Activated CD4-positive, alpha-beta T cell treated with anti-CD3 and anti-CD28 coated beads for 36 hours (primary cell): ENCODE measurements at regions not wholly inside any gene's neighbourhood (a gene's known extent, or its start where the extent isn't known, plus 50 kb on each side); places are given as distances from the start of the nearest gene placed in this dataset.
A peak's percentile ranks its signal among the peaks of the same experiment; 100 is the strongest.

Source experiments
- ATAC-seq: fragments of 200-7000 bp; cut with Tn5 transposase; one replicate; pipeline ENCODE4 v1.10.0; 2021; ENCODE audit warnings: mild to moderate bottlenecking, moderate library complexity
- CTCF ChIA-PET: fragments of 350-600 bp; sonication (Branson Sonifier 250); formaldehyde crosslinking; loops from one replicate; lab custom pipeline; 2021; ENCODE audit warnings: antibody characterized with exemption; lab: Charles Lee
- POLR2A ChIA-PET: fragments of 350-600 bp; sonication (Branson Sonifier 250); formaldehyde crosslinking; loops from one replicate; lab custom pipeline; 2021; ENCODE audit warnings: antibody characterized with exemption, inconsistent platforms; lab: Charles Lee
- DNase-seq: peaks from one replicate; pipeline ENCODE4 v3.0.0-alpha.2; 2020
- H3K27ac Mint-ChIP-seq: one replicate; pipeline ENCODE4 v1.8.0; 2021; ENCODE audit warnings: mixed read lengths
- H3K27me3 Mint-ChIP-seq: one replicate; pipeline ENCODE4 v1.8.0; 2021; ENCODE audit warnings: mixed read lengths
- H3K36me3 Mint-ChIP-seq: one replicate; pipeline ENCODE4 v1.8.0; 2021; ENCODE audit warnings: low read depth, mixed read lengths
- H3K4me1 Mint-ChIP-seq: one replicate; pipeline ENCODE4 v1.8.0; 2021; ENCODE audit warnings: mixed read lengths
- H3K4me3 Mint-ChIP-seq: one replicate; pipeline ENCODE4 v1.8.0; 2021; ENCODE audit warnings: mild to moderate bottlenecking, moderate library complexity, mixed read lengths
- H3K9me3 Mint-ChIP-seq: one replicate; pipeline ENCODE4 v1.8.0; 2021; ENCODE audit warnings: low read depth, mixed read lengths
- intact Hi-C, 2 experiments: fragments of 100-400 bp; cut with DNase I in 1 of 2; cut with micrococcal nuclease in 1 of 2; formaldehyde crosslinking; loops; one replicate each; pipeline versions ENCODE4 v1.14.2 to v1.15.1; 2022 to 2024; cut with DNase I, micrococcal nuclease

- H3K27ac Mint-ChIP-seq = no peak overlapping the region
- intact Hi-C loops = no loop called here
- H3K36me3 Mint-ChIP-seq = peaks cover 4% of the 10 kb centered on the region
- DNase-seq = no peak
- peaks cover 8% of the 10 kb centered on the region for H3K9me3 Mint-ChIP-seq
- no peaks in the 10 kb centered on the region for H3K4me1 Mint-ChIP-seq
- POLR2A ChIA-PET = no interaction called here
- CTCF ChIA-PET = interaction anchor here (0.6 kb wide), 1 partner anchor 11 kb away, joined by 3 read pairs; no protein-coding TSS in a partner anchor
- H3K27me3 Mint-ChIP-seq = peaks cover 15% of the 10 kb centered on the region
- H3K4me3 Mint-ChIP-seq = no peak overlapping the region
- no peak for ATAC-seq
Measured at GRCh38 chr1:167145965-167146364, 52.1 kb downstream of the STYXL2 start.

DNA sequence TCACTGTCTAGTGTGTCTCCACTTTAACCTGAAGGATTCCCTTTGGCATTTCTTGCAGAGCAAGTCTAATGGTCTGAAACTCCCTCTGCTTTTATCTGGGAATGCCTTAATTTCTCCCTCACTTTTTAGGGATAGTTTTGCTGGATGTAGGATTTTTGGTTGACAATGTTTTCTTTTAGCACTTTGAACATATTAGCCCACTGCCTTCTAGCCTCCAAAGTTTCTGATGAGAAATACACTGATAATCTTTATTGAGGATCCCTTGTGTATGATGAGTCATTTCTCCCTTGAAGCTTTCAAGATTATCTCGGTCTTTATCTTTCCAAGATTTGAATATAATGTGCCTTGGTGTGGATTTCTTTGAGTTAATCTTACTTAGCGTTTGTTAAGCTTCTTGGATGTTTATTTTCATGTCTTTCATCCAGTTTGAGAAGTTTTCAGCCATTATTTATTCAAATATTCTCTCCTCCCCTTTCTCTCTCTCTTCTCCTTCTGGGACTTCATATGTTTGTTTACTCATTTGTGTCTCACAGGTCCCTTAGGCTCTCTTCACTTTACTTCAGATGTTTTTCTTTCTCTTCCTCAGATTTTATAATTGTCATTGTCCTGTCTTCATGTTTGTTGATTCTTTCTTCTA is 53.1 kb downstream of the STYXL2 start:
- H3K27ac Mint-ChIP-seq = no peak overlapping the region
- intact Hi-C loops = no loop called here
- no peaks in the 10 kb centered on the region for H3K4me1 Mint-ChIP-seq
- no peak for ATAC-seq
- H3K9me3 Mint-ChIP-seq = peaks cover 8% of the 10 kb centered on the region
- H3K27me3 Mint-ChIP-seq = peaks cover 15% of the 10 kb centered on the region
- H3K4me3 Mint-ChIP-seq = no peak overlapping the region
- H3K36me3 Mint-ChIP-seq = peaks cover 4% of the 10 kb centered on the region
- no peak for DNase-seq
- POLR2A ChIA-PET = no interaction called here
- CTCF ChIA-PET = no interaction called here

- Mint-ChIP-seq H3K4me1 (peaks cover 4% of the 10 kb centered on the region), H3K27ac (no peak overlapping the region), H3K36me3 (peaks cover 4% of the 10 kb centered on the region), H3K4me3 (no peak overlapping the region), H3K27me3 (peaks cover 15% of the 10 kb centered on the region), H3K9me3 (peaks cover 8% of the 10 kb centered on the region)
- DNase-seq (no peak), ATAC-seq (no peak)
- intact Hi-C loops = no loop called here
- ChIA-PET POLR2A (interaction anchor here (0.6 kb wide), 1 partner anchor 559 kb away, joined by 3 read pairs; no protein-coding TSS in a partner anchor), CTCF (interaction anchor here (0.6 to 1.3 kb wide), 2 partner anchors 117 to 540 kb away, joined by 3 to 5 read pairs; no protein-coding TSS in a partner anchor)
Measured at GRCh38 chr1:167148421-167148820, 54.5 kb downstream of the STYXL2 start.

- no peak for ATAC-seq
- DNase-seq = no peak
- peaks cover 4% of the 10 kb centered on the region for H3K4me1 Mint-ChIP-seq
- intact Hi-C loops = loop anchor here in 1 of 2 experiments (5.0 kb wide), 1 partner anchor 143 kb away; no protein-coding TSS in a partner anchor
- CTCF ChIA-PET = interaction anchor here (0.6 to 1.2 kb wide), 8 partner anchors 11 to 267 kb away, joined by 3 to 5 read pairs (median 3); no protein-coding TSS in a partner anchor
- no peak overlapping the region for H3K4me3 Mint-ChIP-seq
- peaks cover 4% of the 10 kb centered on the region for H3K36me3 Mint-ChIP-seq
- H3K27me3 Mint-ChIP-seq = peaks cover 15% of the 10 kb centered on the region
- peaks cover 8% of the 10 kb centered on the region for H3K9me3 Mint-ChIP-seq
- POLR2A ChIA-PET = no interaction called here
- H3K27ac Mint-ChIP-seq = no peak overlapping the region
Measured at GRCh38 chr1:167149793-167150491, 56.1 kb downstream of the STYXL2 start.

- POLR2A ChIA-PET = no interaction called here
- no peak overlapping the region for H3K4me3 Mint-ChIP-seq
- peaks cover 4% of the 10 kb centered on the region for H3K36me3 Mint-ChIP-seq
- peaks cover 8% of the 10 kb centered on the region for H3K9me3 Mint-ChIP-seq
- CTCF ChIA-PET = interaction anchor here (0.6 to 1.2 kb wide), 6 partner anchors 11 to 115 kb away, joined by 3 to 5 read pairs (median 3); no protein-coding TSS in a partner anchor
- DNase-seq (no peak), ATAC-seq (no peak)
- no peak overlapping the region for H3K27ac Mint-ChIP-seq
- intact Hi-C loops = loop anchor here in 1 of 2 experiments (5.0 kb wide), 1 partner anchor 143 kb away; no protein-coding TSS in a partner anchor
- peaks cover 13% of the 10 kb centered on the region for H3K27me3 Mint-ChIP-seq
- H3K4me1 Mint-ChIP-seq = peaks cover 4% of the 10 kb centered on the region
Measured at GRCh38 chr1:167150492-167150833, 56.6 kb downstream of the STYXL2 start.

GRCh38 chr1:167152192-167152876 is 58.5 kb downstream of the STYXL2 start:
- POLR2A ChIA-PET = interaction anchor here (0.6 to 0.7 kb wide), 2 partner anchors 264 to 1350 kb away, joined by 3 to 4 read pairs; no protein-coding TSS in a partner anchor
- peaks cover 4% of the 10 kb centered on the region for H3K4me1 Mint-ChIP-seq
- intact Hi-C loops = loop anchor here in 1 of 2 experiments (5.0 kb wide), 1 partner anchor 145 kb away; no protein-coding TSS in a partner anchor
- peaks cover 2% of the 10 kb centered on the region for H3K36me3 Mint-ChIP-seq
- CTCF ChIA-PET = interaction anchor here (1.6 kb wide), 1 partner anchor 90 kb away, joined by 7 read pairs; no protein-coding TSS in a partner anchor
- ATAC-seq (peak; percentile 33), DNase-seq (peak; percentile 25)
- peaks cover 4% of the 10 kb centered on the region for H3K27me3 Mint-ChIP-seq
- H3K27ac Mint-ChIP-seq = no peak overlapping the region
- no peak overlapping the region for H3K4me3 Mint-ChIP-seq
- peaks cover 3% of the 10 kb centered on the region for H3K9me3 Mint-ChIP-seq

DNA sequence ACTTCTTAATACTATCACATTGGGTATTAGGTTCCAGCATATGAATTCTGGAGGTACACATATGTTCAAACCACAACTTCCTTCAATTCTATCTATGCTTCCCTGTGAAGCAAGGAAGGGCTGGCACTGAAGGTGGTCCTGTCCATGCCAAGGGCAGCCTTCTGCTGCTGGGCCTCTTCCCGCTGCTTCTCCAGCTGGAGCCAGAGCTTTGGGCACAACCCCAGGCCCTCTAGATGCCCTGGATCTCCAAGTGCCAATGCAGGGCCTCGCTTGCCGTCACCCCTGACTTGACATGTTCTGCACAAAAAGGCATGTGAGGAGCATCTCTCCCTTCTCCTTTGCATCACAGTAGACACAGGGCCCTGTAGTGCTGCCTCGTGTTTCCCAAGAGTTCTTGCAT is 62.6 kb downstream of the STYXL2 start:
- H3K27me3 Mint-ChIP-seq = peaks cover 3% of the 10 kb centered on the region
- no peak overlapping the region for H3K27ac Mint-ChIP-seq
- no peak for DNase-seq
- ChIA-PET CTCF (interaction anchor here (0.7 kb wide), 1 partner anchor 281 kb away, joined by 3 read pairs; the partner anchor contains the start of gene TADA1), POLR2A (no interaction called here)
- ATAC-seq = no peak
- H3K4me1 Mint-ChIP-seq = peaks cover 4% of the 10 kb centered on the region
- H3K4me3 Mint-ChIP-seq = no peak overlapping the region
- no peaks in the 10 kb centered on the region for H3K9me3 Mint-ChIP-seq
- H3K36me3 Mint-ChIP-seq = no peaks in the 10 kb centered on the region
- intact Hi-C loops = no loop called here

- H3K36me3 Mint-ChIP-seq = no peaks in the 10 kb centered on the region
- CTCF ChIA-PET = interaction anchor here (0.7 kb wide), 1 partner anchor 281 kb away, joined by 3 read pairs; the partner anchor contains the start of gene TADA1
- POLR2A ChIA-PET = no interaction called here
- peaks cover 4% of the 10 kb centered on the region for H3K4me1 Mint-ChIP-seq
- H3K27me3 Mint-ChIP-seq = peaks cover 3% of the 10 kb centered on the region
- H3K4me3 Mint-ChIP-seq = no peak overlapping the region
- no peaks in the 10 kb centered on the region for H3K9me3 Mint-ChIP-seq
- no peak overlapping the region for H3K27ac Mint-ChIP-seq
- intact Hi-C loops = no loop called here
- no peak for DNase-seq
- ATAC-seq = no peak
Measured at GRCh38 chr1:167157114-167157513, 63.2 kb downstream of the STYXL2 start.

GRCh38 chr1:167158111-167158812 is 62.4 kb upstream of the POU2F1 start:
- DNase-seq = no peak
- Mint-ChIP-seq H3K4me3 (no peak overlapping the region), H3K9me3 (no peaks in the 10 kb centered on the region), H3K36me3 (no peaks in the 10 kb centered on the region), H3K27me3 (peaks cover 3% of the 10 kb centered on the region), H3K27ac (no peak overlapping the region), H3K4me1 (peaks cover 4% of the 10 kb centered on the region)
- ChIA-PET CTCF (no interaction called here), POLR2A (no interaction called here)
- intact Hi-C loops = no loop called here
- ATAC-seq = no peak

DNA sequence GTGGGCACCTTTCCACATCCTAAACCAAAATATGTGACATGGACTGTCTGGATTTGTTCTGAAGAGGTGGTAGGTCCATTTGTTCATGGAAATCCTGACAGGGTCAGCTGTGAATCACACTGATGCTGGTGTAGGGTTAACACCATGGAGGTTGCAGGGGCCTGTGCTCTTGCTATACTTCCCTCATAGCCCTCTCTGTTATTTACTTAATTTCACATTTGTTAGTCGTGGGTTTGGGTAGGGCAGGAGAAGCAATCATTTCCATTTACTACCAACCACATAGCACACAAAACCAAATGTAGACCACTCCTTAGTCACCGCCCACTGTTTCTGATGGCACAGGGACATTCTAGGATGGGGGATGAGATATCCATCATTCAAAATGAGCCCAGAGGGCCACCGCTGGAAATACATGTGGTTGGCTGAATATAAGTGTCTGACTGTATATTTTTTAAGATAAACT is 61.8 kb upstream of the POU2F1 start:
- H3K9me3 Mint-ChIP-seq = no peaks in the 10 kb centered on the region
- H3K27me3 Mint-ChIP-seq = peaks cover 3% of the 10 kb centered on the region
- ChIA-PET CTCF (no interaction called here), POLR2A (no interaction called here)
- DNase-seq = no peak
- peaks cover 9% of the 10 kb centered on the region for H3K4me1 Mint-ChIP-seq
- no peak overlapping the region for H3K27ac Mint-ChIP-seq
- no peaks in the 10 kb centered on the region for H3K36me3 Mint-ChIP-seq
- H3K4me3 Mint-ChIP-seq = no peak overlapping the region
- no peak for ATAC-seq
- intact Hi-C loops = no loop called here

- ChIA-PET POLR2A (no interaction called here), CTCF (no interaction called here)
- ATAC-seq (no peak), DNase-seq (no peak)
- H3K36me3 Mint-ChIP-seq = no peaks in the 10 kb centered on the region
- H3K4me3 Mint-ChIP-seq = no peak overlapping the region
- H3K4me1 Mint-ChIP-seq = peaks cover 9% of the 10 kb centered on the region
- H3K27me3 Mint-ChIP-seq = peaks cover 8% of the 10 kb centered on the region
- no peak overlapping the region for H3K27ac Mint-ChIP-seq
- H3K9me3 Mint-ChIP-seq = no peaks in the 10 kb centered on the region
- intact Hi-C loops = no loop called here
Measured at GRCh38 chr1:167159782-167160181, 60.9 kb upstream of the POU2F1 start.
